Esophagus squamous epithelium (tissue), 5 donors: ENCODE measurements at regions not wholly inside any gene's neighbourhood (a gene's known extent, or its start where the extent isn't known, plus 50 kb on each side); places are given as distances from the start of the nearest gene placed in this dataset.
"Not testable (repeated sequence)": the region's sequence is repeated elsewhere in the genome, so short reads cannot be mapped to it uniquely, and the experiment has no call there.

Experiments used
- DNase-seq: peaks from one replicate; lab custom pipeline; 2025; lab: John Stamatoyannopoulos, UW
- H3K27ac ChIP-seq, 4 donors: fragments of 200-600 bp; sonication (generic); one replicate each; pipeline ENCODE4 v1.5.1; 2016 to 2019; ENCODE audit warnings: mild to moderate bottlenecking in 1 of 4
- H3K27me3 ChIP-seq, 4 donors: fragments of 200-600 bp; sonication (generic); 1 replicate in 3 of 4; 2 replicates in 1 of 4; pipeline versions ENCODE4 v1.5.1 to v1.6.0; 2017 to 2021; ENCODE audit warnings: antibody characterized with exemption in 1 of 4
- H3K36me3 ChIP-seq, 3 donors: fragments of 200-600 bp; sonication (generic); one replicate each; pipeline ENCODE4 v1.5.1; 2016 to 2019
- H3K4me1 ChIP-seq, 3 donors: fragments of 200-600 bp; sonication (generic); one replicate each; pipeline ENCODE4 v1.5.1; 2017 to 2019
- H3K4me3 ChIP-seq, 4 donors: fragments of 200-600 bp; sonication (generic); 1 replicate in 3 of 4; 2 replicates in 1 of 4; pipeline ENCODE4 v1.5.1; 2016 to 2019; ENCODE audit warnings: mild to moderate bottlenecking in 2 of 4, moderate library complexity in 1 of 4
- H3K9me3 ChIP-seq, 3 donors: fragments of 200-600 bp; sonication (generic); one replicate each; pipeline ENCODE4 v1.5.1; 2016 to 2019
- CTCF ChIP-seq, 6 experiments: fragments of 450-650 bp in 4 of 6; fragments of 200-600 bp in 2 of 6; sonication (generic) in 2 of 6; IDR thresholded peaks; one replicate each; pipeline ENCODE4 v1.5.1; 2016 to 2019; ENCODE audit warnings: antibody characterized with exemption in 6 of 6, mild to moderate bottlenecking in 4 of 6, moderate library complexity in 4 of 6
- POLR2A ChIP-seq, 4 donors: fragments of 450-650 bp; IDR thresholded peaks; one replicate each; pipeline ENCODE4 v1.6.1; 2017; ENCODE audit warnings: antibody characterized with exemption in 4 of 4, mild to moderate bottlenecking in 4 of 4, moderate library complexity in 3 of 4
- whole genome bisulfite sequencing, 2 donors: methylation state at CpG; one replicate each; pipeline ENCODE4 v1.1.5; 2018; 5-methylcytosine and 5-hydroxymethylcytosine counted together
- intact Hi-C: fragments of 100-400 bp; cut with DNase I; formaldehyde crosslinking; loops from one replicate; pipeline ENCODE4 v1.15.0; 2022
- donor health status: DM: yes; HTN: yes; CAD: no.

- no peaks in the 10 kb centered on the region for H3K4me1 ChIP-seq
- 72% methylated on average over 6 to 7 of the region's 7 CpGs for WGBS, 2 donors
- H3K36me3 ChIP-seq: no peaks in the 10 kb centered on the region
- H3K4me3 ChIP-seq: no peak overlapping the region
- DNase-seq: no peak
- H3K27me3 ChIP-seq: no peaks in the 10 kb centered on the region
- H3K27ac ChIP-seq: no peak overlapping the region
- intact Hi-C loops: no loop called here
- TF ChIP-seq CTCF (IDR thresholded peaks at IDR 0.05): no peak
- no peak for TF ChIP-seq POLR2A (IDR thresholded peaks at IDR 0.05)
- H3K9me3 ChIP-seq: no peaks in the 10 kb centered on the region
These were observed 89.8 kb upstream of the MAP3K7 start for GRCh38 chr6:90676516-90677300.

DNA sequence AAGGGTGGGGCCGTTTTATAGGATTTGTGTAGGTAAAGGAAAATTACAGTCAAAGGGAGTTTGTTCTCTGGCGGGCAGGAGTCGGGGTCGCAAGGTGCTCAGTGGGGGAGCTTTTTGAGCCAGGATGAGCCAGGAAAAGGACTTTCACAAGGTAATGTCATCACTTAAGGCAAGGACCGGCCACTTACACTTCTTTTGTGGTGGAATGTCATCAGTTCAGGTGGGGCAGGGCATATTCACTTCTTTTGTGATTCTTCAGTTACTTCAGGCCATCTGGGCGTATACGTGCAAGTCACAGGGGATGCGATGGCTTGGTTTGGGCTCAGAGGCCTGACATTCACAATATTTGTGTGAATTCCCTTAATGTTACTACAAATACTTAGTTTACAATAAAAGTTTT, 88.2 kb upstream of the MAP3K7 start:
- H3K27me3 ChIP-seq, H3K4me1 ChIP-seq, intact Hi-C loops, H3K9me3 ChIP-seq, H3K4me3 ChIP-seq, H3K27ac ChIP-seq, H3K36me3 ChIP-seq, DNase-seq: not testable (repeated sequence)
- 75 to 94% methylated on average over 5 to 6 of the region's 8 CpGs for WGBS, 2 donors

- H3K9me3 ChIP-seq, intact Hi-C loops: not testable (repeated sequence)
These were observed 87.2 kb upstream of the MAP3K7 start for GRCh38 chr6:90674077-90674476.

GRCh38 chr6:90669846-90670245, 83.0 kb upstream of the MAP3K7 start:
- Histone ChIP-seq H3K9me3 (no peaks in the 10 kb centered on the region), H3K27ac (no peak overlapping the region), H3K4me1 (no peaks in the 10 kb centered on the region), H3K36me3 (no peaks in the 10 kb centered on the region), H3K27me3 (no peaks in the 10 kb centered on the region), H3K4me3 (no peak overlapping the region)
- DNase-seq: no peak
- intact Hi-C loops: no loop called here
- 50 to 75% methylated on average over 1 of the region's 1 CpG for WGBS, 2 donors
- TF ChIP-seq POLR2A (IDR thresholded peaks at IDR 0.05) (no peak), CTCF (IDR thresholded peaks at IDR 0.05) (no peak)

More at GRCh38 chr6:90674077-90674476, 87.2 kb upstream of the MAP3K7 start:
- H3K36me3 ChIP-seq, DNase-seq, H3K4me1 ChIP-seq, H3K27ac ChIP-seq, H3K4me3 ChIP-seq, H3K27me3 ChIP-seq: not testable (repeated sequence)
- 56 to 64% methylated on average over 9 of the region's 9 CpGs for WGBS, 2 donors

DNA sequence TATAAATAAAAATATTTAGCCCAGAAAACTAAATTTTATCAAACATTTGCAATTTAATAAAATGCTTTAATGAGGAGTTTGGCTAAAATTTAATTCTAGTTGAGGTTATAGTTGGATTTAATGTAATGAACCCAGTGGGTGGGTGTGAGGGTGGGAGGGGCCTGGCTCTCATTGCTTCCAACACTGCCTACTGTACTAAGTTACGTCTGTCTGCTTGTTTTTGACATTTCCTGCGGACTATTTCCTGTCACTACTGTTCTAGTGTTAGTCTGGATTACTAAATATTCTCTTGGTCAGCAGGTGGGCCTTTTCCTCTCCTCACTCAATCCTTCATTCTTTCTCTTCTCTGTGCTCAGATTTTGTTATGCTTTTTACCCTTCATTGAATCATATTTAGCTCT, 82.5 kb upstream of the MAP3K7 start:
- Histone ChIP-seq H3K9me3 (no peaks in the 10 kb centered on the region), H3K27me3 (no peaks in the 10 kb centered on the region), H3K27ac (no peak overlapping the region), H3K4me3 (no peak overlapping the region), H3K36me3 (no peaks in the 10 kb centered on the region), H3K4me1 (no peaks in the 10 kb centered on the region)
- DNase-seq: no peak
- WGBS, 2 donors: 50 to 63% methylated on average over 2 of the region's 2 CpGs
- intact Hi-C loops: no loop called here
- TF ChIP-seq POLR2A (IDR thresholded peaks at IDR 0.05): no peak
- TF ChIP-seq CTCF (IDR thresholded peaks at IDR 0.05): no peak

GRCh38 chr6:90668141-90668540, 81.3 kb upstream of the MAP3K7 start:
- DNase-seq: no peak
- no peaks in the 10 kb centered on the region for H3K4me1 ChIP-seq

More at GRCh38 chr6:90668141-90668540, 81.3 kb upstream of the MAP3K7 start:
- Histone ChIP-seq H3K27me3 (no peaks in the 10 kb centered on the region), H3K4me3 (no peak overlapping the region), H3K27ac (no peak overlapping the region), H3K9me3 (peaks cover 0 to 1% (median 0%) of the 10 kb centered on the region in 3 donors), H3K36me3 (no peaks in the 10 kb centered on the region)
- intact Hi-C loops: no loop called here
- TF ChIP-seq POLR2A (IDR thresholded peaks at IDR 0.05): no peak
- TF ChIP-seq CTCF (IDR thresholded peaks at IDR 0.05): no peak
